Fibroblast of villous mesenchyme (primary cell): ENCODE measurements at regions not wholly inside any gene's neighbourhood (a gene's known extent, or its start where the extent isn't known, plus 50 kb on each side); places are given as distances from the start of the nearest gene placed in this dataset.

Source experiments
- DNase-seq: peaks from one replicate; pipeline ENCODE4 v3.0.0-alpha.2; 2010; ENCODE audit warnings: low read depth
- H3K4me3 ChIP-seq: 2 replicates; pipeline ENCODE4 v1.5.1; 2011; ENCODE audit warnings: low read depth, mild to moderate bottlenecking, low read length
- CTCF ChIP-seq: IDR thresholded peaks from 2 replicates; pipeline ENCODE4 v1.5.1; 2012; ENCODE audit warnings: low read depth, mild to moderate bottlenecking, low read length; ENCODE audit not compliant: insufficient read depth

GRCh38 chr1:106751002-106751401 lies 305.5 kb upstream of the PRMT6 start:
- TF ChIP-seq CTCF, result no peak
- H3K4me3 ChIP-seq, result no peak overlapping the region
- no peak for DNase-seq

DNA sequence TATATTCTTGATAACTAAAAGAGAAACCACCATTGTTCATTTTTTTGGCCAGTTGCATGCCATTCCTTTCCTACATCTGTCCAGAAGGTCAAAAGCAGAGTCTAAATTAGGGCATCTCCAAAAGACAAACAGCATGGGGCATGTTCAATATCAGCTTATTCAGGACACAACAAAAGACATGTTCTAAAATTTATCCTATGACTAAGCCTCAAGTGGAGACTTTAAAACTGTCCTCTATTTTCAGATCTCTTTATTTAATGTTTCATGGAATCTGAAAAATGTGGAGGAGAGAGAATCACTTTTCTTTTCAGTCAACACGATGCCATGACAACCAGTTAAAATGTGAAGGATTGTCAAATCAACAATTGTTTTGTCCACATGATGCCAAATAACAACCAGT lies 303.4 kb upstream of the PRMT6 start:
- no peak for TF ChIP-seq CTCF
- no peak for DNase-seq
- no peak overlapping the region for H3K4me3 ChIP-seq

GRCh38 chr1:106754957-106755356 lies 301.5 kb upstream of the PRMT6 start:
- H3K4me3 ChIP-seq, result no peak overlapping the region
- no peak for DNase-seq
- TF ChIP-seq CTCF, result no peak

GRCh38 chr1:106755682-106756406 lies 300.6 kb upstream of the PRMT6 start:
- DNase-seq, result peak; percentile 0
- no peak for TF ChIP-seq CTCF
- H3K4me3 ChIP-seq, result no peak overlapping the region

GRCh38 chr1:106756752-106757151 lies 299.7 kb upstream of the PRMT6 start:
- no peak for TF ChIP-seq CTCF
- H3K4me3 ChIP-seq, result no peak overlapping the region
- no peak for DNase-seq

- DNase-seq, result no peak
- no peak for TF ChIP-seq CTCF
- H3K4me3 ChIP-seq, result no peak overlapping the region
Measured at GRCh38 chr1:106768077-106768476, 288.4 kb upstream of the PRMT6 start.

- H3K4me3 ChIP-seq, result no peak overlapping the region
- no peak for TF ChIP-seq CTCF
- DNase-seq, result no peak
Measured at GRCh38 chr1:106768501-106768900, 288.0 kb upstream of the PRMT6 start.
